22Rv1 (cell line): ENCODE measurements at regions not wholly inside any gene's neighbourhood (a gene's known extent, or its start where the extent isn't known, plus 50 kb on each side); places are given as distances from the start of the nearest gene placed in this dataset.

Experiments
- ZFX ChIP-seq: fragments of 450-650 bp; IDR thresholded peaks from 2 replicates; pipeline ENCODE4 v1.6.1; 2017; ENCODE audit warnings: antibody characterized with exemption, borderline replicate concordance
- TF ChIP-seq, protein P1 (sequence below): fragments of 450-650 bp; IDR thresholded peaks from 2 replicates; pipeline ENCODE4 v1.5.1; 2017; ENCODE audit warnings: mild to moderate bottlenecking

DNA sequence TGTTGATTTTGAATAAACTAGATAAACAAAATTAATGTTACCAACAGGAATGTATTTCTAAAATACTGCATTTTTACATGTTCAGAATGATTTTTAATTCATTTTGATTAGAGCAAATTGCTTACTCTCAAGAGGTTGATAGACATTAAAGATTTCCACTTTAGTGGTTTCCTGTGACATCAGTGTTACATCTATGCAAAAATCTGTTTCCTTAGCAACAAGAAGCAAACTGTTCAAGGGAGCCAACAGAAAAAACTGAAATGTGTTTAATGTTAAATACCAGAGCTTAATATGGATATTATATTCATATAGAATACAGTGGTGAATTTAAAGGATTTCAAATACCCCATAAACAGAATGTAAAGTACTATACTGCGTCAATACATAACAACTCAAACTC lies 277.8 kb downstream of the GABRG1 start:
- TF ChIP-seq, protein P1, sequence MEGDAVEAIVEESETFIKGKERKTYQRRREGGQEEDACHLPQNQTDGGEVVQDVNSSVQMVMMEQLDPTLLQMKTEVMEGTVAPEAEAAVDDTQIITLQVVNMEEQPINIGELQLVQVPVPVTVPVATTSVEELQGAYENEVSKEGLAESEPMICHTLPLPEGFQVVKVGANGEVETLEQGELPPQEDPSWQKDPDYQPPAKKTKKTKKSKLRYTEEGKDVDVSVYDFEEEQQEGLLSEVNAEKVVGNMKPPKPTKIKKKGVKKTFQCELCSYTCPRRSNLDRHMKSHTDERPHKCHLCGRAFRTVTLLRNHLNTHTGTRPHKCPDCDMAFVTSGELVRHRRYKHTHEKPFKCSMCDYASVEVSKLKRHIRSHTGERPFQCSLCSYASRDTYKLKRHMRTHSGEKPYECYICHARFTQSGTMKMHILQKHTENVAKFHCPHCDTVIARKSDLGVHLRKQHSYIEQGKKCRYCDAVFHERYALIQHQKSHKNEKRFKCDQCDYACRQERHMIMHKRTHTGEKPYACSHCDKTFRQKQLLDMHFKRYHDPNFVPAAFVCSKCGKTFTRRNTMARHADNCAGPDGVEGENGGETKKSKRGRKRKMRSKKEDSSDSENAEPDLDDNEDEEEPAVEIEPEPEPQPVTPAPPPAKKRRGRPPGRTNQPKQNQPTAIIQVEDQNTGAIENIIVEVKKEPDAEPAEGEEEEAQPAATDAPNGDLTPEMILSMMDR = no peak
- no peak for TF ChIP-seq ZFX
